Hypothalamus (tissue), 51 donors: ENCODE measurements at regions not wholly inside any gene's neighbourhood (a gene's known extent, or its start where the extent isn't known, plus 50 kb on each side); places are given as distances from the start of the nearest gene placed in this dataset.

Experiments
- DNase-seq, 51 donors: peaks; one replicate each; lab custom pipeline; 2025; lab: John Stamatoyannopoulos, UW

DNA sequence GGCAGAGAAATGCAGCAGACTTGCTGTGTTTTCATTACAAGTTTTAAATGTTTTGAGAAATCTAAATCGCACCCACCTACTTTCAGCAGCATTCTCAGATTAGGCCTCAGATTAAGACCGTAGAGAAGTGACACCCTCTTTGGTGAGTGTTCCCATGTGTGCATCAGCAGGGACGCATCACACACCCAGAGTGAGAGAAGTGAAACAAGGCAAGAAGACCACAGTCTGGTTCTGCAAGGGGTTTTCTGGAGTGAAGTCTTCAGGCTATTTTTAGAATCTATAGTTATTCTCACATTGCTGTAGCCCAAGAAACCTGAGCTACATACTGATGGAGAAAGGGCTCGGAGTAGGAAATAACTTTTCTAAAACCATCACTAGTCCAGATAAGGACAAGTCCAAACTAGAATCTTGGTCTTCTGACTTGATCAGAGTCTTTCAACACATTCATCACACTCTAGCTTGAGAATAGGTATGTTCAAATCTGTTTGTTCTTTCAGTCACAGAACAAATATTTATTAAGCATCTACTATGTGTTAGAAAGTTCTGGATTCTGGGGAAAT, 1216.6 kb upstream of the PIK3C3 start:
- DNase-seq: no peak

DNA sequence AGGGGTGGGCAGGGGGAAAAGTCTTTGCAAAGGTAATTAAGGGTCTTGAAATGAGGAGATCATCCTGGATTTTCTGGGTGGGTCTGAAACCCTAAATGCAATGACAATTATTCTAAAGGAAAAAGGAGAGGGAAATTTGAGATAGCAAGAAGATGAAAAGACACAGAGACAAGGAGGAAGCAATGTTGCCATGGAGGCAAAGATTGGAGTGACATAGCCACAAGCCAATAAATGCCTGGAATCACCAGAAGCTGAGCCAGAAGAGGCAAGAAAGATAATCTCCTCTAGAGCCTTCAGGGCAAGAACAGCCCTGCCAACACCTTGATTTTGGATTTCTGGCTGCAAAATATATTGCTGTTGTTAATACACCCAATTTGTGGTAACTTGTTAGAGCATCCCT, 1246.3 kb upstream of the PIK3C3 start:
- DNase-seq: no peak

DNA sequence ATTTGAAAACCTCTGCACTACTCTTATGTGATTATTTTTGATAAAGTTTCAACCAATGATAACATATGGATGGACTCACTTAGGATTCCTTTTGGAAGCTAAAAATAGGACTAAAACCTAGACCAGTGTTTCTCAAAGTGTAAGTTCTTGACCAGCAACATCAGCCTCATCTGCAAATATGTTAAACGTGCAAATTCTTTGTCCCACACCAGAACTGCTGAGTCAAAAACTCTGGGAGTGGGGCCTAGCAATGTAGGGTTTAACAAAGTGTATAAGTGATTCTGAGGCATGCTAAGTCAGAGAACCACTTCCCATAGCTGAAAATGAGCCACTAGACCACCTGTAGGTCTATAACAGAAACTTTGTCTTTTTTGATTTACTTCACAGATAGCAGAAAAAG, 1247.2 kb upstream of the PIK3C3 start:
- no peak for DNase-seq

DNA sequence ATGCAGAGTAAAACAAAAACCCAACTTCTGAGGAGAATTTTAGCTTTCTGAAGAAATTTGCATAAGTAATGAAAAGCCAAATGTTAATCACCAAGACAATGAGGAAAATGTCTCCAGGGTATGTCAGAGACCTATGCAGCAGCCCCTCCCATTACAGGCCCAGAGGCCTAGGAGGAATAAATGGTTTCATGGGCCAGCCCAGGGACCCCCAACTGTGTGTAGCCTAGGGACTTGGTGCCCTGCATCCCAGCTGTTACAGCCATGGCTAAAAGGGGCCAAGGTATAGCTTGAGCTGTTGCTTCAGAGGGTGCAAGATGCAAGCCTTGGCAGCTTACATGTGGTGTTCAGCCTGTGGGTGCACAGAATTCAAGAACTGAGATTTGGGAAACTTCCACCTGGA, 1256.9 kb upstream of the PIK3C3 start:
- DNase-seq: no peak

GRCh38 chr18:40695526-40695925, 1259.5 kb upstream of the PIK3C3 start:
- DNase-seq: no peak

- no peak for DNase-seq
Measured at GRCh38 chr18:40692871-40693270, 1262.2 kb upstream of the PIK3C3 start.

DNA sequence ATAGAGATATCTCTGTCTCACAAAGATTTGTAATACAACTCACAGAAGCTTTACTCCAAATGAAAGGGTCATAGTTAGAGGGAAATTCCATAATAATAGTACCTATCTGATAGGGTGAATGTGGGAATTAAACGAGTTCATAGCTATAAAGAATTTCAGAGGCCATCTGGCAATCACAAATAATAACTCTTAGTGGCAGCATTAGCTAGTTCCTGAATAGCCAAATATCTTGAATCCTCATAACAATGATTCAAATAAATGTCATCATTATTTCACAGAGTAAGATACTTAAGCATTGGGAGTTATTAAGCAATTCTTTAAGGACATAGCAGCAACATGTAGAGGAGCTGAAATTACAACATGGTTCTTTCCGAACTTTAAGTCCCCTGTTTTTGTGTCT, 1265.0 kb upstream of the PIK3C3 start:
- no peak for DNase-seq

- DNase-seq: no peak
Measured at GRCh38 chr18:40687399-40687798, 1267.6 kb upstream of the PIK3C3 start.

GRCh38 chr18:40686836-40687235, 1268.2 kb upstream of the PIK3C3 start:
- no peak for DNase-seq

- no peak for DNase-seq
Measured at GRCh38 chr18:40685219-40685618, 1269.8 kb upstream of the PIK3C3 start.

GRCh38 chr18:40678318-40678717, 1276.7 kb upstream of the PIK3C3 start:
- DNase-seq: no peak

GRCh38 chr18:40676668-40677067, 1278.4 kb upstream of the PIK3C3 start:
- DNase-seq: no peak

DNA sequence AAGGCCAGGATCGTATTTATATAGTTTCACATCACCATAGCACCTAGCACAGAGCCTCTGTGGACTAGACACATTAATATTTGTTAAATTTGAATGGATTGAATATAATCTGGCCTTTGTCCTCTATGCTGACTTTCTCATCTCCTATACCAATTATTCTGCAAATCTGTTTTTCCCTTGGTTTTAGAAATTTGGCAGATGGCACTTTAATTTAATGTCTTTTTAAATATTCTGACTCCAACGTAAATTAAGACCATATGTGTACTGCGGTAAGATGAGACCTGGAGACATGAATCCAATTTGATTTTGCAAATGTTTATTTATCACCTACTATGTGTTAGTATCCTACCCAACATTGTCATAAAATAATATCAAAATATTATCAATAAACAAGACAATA, 1281.9 kb upstream of the PIK3C3 start:
- no peak for DNase-seq

DNA sequence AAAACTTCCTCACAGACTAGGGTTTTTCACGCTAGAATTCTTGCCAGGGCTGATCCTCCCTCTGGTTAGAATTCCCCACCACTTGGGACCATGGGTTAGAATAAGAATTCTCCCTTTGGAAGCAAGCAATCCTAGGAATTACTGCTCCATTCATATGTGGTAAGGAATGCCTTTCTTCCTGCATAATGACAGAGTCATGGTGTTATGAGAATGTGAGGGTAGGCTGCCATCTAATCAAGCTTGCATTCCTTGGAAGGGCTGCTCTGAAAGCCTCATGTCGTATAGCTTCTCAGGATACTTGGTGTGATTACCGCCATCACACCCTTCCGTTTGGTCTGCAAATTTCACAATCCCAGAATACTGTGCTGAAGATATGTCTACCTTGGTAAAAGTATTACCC, 1282.4 kb upstream of the PIK3C3 start:
- no peak for DNase-seq

GRCh38 chr18:40670668-40671375, 1284.2 kb upstream of the PIK3C3 start:
- no peak for DNase-seq

DNA sequence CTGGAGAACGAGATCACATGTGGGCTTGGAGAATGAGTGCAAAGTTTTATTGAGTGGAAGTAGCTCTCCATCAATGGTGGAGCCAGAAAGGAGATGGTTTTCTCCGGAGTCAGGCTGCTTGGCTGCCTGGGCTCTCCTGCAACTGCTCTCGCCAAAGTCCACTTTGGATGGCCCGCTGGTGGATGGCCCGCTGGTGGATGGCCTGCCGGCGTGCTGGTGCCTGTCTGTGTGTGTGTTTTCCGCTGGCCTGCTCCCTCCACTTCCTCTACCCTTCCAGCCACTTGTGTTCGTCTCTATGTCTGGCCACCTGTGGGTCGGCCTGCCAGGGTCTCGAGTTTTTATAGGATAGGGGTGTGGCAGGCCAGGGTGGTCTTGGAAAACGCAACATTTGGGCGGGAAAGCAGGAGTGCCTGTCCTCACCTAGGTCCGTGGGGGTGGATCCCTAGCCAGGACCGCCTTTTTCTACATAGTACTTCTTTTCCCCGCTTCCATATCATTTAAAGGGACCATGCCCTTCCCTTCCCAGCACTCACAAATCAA, 1292.1 kb upstream of the PIK3C3 start:
- DNase-seq: no peak

- DNase-seq: no peak
Measured at GRCh38 chr18:40653682-40654081, 1301.4 kb upstream of the PIK3C3 start.

DNA sequence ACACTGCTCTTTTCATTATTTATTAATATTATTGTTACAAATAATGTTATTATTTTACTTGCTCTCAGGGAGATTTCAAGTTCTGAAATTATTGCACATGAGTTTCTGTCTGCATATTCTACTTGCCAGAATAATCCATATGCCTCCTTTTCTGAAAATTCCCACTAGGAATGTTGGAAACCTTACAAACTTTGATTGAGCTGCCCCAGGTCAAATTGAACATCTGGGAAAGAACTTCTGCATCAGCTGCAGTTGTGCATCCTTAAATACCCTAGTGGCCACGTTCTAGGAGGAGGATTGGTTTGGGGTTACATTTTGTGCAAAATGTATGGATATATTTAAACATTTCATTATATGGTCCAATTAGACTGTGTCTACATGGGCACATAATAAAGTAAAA, 1302.7 kb upstream of the PIK3C3 start:
- DNase-seq: no peak

DNA sequence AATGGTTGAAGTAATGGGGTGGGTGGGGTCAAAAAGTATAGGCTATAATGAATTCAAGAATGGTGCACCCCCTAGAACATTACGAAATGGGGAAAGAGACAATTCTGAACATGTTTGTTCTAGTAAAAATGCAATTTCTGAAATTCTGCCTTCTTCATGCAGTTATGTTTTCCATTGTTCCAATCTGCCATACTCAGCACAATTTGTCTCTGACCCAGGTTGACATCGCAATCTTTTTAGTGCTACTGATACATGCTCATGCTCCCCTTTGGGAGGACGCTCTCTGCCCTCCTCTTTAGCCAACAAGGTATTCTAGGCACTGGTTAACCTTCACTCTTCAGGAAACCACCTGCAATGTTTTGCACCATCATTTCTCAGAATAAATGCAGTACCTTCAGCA, 1303.9 kb upstream of the PIK3C3 start:
- no peak for DNase-seq

- no peak for DNase-seq
Measured at GRCh38 chr18:40642692-40643229, 1312.3 kb upstream of the PIK3C3 start.

DNA sequence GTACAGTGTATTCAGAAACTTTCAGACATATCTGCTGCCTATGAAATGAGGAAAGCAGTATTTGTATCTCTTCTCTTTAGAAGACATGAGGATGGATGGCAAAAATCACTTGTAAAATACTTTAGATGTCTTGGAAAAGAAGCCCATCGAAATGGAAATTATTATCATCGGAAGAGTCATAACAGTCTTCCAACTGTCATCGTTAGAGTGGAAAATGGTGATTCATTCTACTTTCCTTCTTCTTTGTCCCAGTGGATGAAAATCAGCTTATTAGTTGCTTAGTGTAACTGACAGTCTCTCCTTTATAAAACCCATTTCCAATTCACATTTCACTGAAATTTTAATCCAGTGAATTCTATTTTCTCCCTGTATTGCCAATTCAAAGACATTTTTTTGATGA, 1323.7 kb upstream of the PIK3C3 start:
- DNase-seq: no peak

GRCh38 chr18:40630496-40630895, 1324.5 kb upstream of the PIK3C3 start:
- DNase-seq: no peak
